ENCODE measurements at regions not wholly inside any gene's neighbourhood (a gene's known extent, or its start where the extent isn't known, plus 50 kb on each side); places are given as distances from the start of the nearest gene placed in this dataset.

GRCh38 chr5:72693546-72694205, 122.8 kb upstream of the TNPO1 start:
- WGBS, 5 donors: 53 to 59% (median 56%) methylated on average over 5 of the region's 5 CpGs
- Histone ChIP-seq H3K4me1 (no peaks in the 10 kb centered on the region), H3K4me3 (no peak overlapping the region), H3K27ac (no peak overlapping the region), H3K27me3 (no peaks in the 10 kb centered on the region), H3K9me3 (no peaks in the 10 kb centered on the region), H3K36me3 (no peaks in the 10 kb centered on the region)
- TF ChIP-seq POLR2A (IDR thresholded peaks at IDR 0.05): no peak
- no peak for TF ChIP-seq EP300 (IDR thresholded peaks at IDR 0.05)
- no peak for TF ChIP-seq POLR2AphosphoS5 (IDR thresholded peaks at IDR 0.05)
- TF ChIP-seq CTCF (IDR thresholded peaks at IDR 0.05): no peak
- intact Hi-C loops (cut with DNase I; ENCODE audit: low total_unique reads): no loop called here
- DNase-seq: peak in 1 of 2 donors; percentile 8

- H3K4me3 ChIP-seq: no peak overlapping the region
- no peaks in the 10 kb centered on the region for H3K27me3 ChIP-seq
- 61 to 68% (median 63%) methylated on average over 9 of the region's 9 CpGs for WGBS, 5 donors
- no peaks in the 10 kb centered on the region for H3K9me3 ChIP-seq
- H3K27ac ChIP-seq: no peak overlapping the region
- DNase-seq: peak in 1 of 2 donors; percentile 24
- intact Hi-C loops (cut with DNase I; ENCODE audit: low total_unique reads): no loop called here
- TF ChIP-seq CTCF (IDR thresholded peaks at IDR 0.05) (no peak), POLR2AphosphoS5 (IDR thresholded peaks at IDR 0.05) (peak in 2 of 3 donors; percentile 35 to 56)
- no peaks in the 10 kb centered on the region for H3K36me3 ChIP-seq
- H3K4me1 ChIP-seq: no peaks in the 10 kb centered on the region
These were observed 123.6 kb upstream of the TNPO1 start for GRCh38 chr5:72692651-72693442.

- no peaks in the 10 kb centered on the region for H3K9me3 ChIP-seq
- no peaks in the 10 kb centered on the region for H3K4me1 ChIP-seq
- H3K36me3 ChIP-seq: no peaks in the 10 kb centered on the region
- DNase-seq: peak in 1 of 2 donors; percentile 51
- no peak for TF ChIP-seq POLR2AphosphoS5 (IDR thresholded peaks at IDR 0.05)
- no peak for TF ChIP-seq POLR2A (IDR thresholded peaks at IDR 0.05)
- TF ChIP-seq CTCF (IDR thresholded peaks at IDR 0.05): no peak
- no peak for TF ChIP-seq EP300 (IDR thresholded peaks at IDR 0.05)
- H3K27ac ChIP-seq: no peak overlapping the region
- intact Hi-C loops (cut with DNase I; ENCODE audit: low total_unique reads): no loop called here
- no peak overlapping the region for H3K4me3 ChIP-seq
- no peaks in the 10 kb centered on the region for H3K27me3 ChIP-seq
- WGBS, 5 donors: 64 to 76% (median 68%) methylated on average over 4 of the region's 4 CpGs
These were observed 124.2 kb upstream of the TNPO1 start for GRCh38 chr5:72692231-72692637.

GRCh38 chr5:72691751-72692150, 124.7 kb upstream of the TNPO1 start:
- WGBS, 5 donors: 70 to 88% (median 84%) methylated on average over 3 of the region's 3 CpGs
- intact Hi-C loops (cut with DNase I; ENCODE audit: low total_unique reads): no loop called here
- Histone ChIP-seq H3K4me1 (no peaks in the 10 kb centered on the region), H3K4me3 (no peak overlapping the region), H3K9me3 (no peaks in the 10 kb centered on the region), H3K27me3 (no peaks in the 10 kb centered on the region), H3K27ac (no peak overlapping the region), H3K36me3 (no peaks in the 10 kb centered on the region)
- DNase-seq: no peak
- TF ChIP-seq POLR2A (IDR thresholded peaks at IDR 0.05) (no peak), EP300 (IDR thresholded peaks at IDR 0.05) (no peak), POLR2AphosphoS5 (IDR thresholded peaks at IDR 0.05) (no peak), CTCF (IDR thresholded peaks at IDR 0.05) (no peak)
